Mesendoderm (in vitro differentiated cells): ENCODE measurements at regions not wholly inside any gene's neighbourhood (a gene's known extent, or its start where the extent isn't known, plus 50 kb on each side); places are given as distances from the start of the nearest gene placed in this dataset.
A peak's percentile ranks its signal among the peaks of the same experiment; 100 is the strongest.

Experiments
- DNase-seq: peaks from one replicate; pipeline ENCODE4 v3.0.0; 2013
- H2AK5ac ChIP-seq: 2 replicates; pipeline ENCODE4 v1.6.1; 2013; ENCODE audit warnings: low read length, inconsistent platforms
- H2BK120ac ChIP-seq: 2 replicates; pipeline ENCODE4 v1.6.1; 2013; ENCODE audit warnings: low read depth, mild to moderate bottlenecking, low read length, moderate library complexity, mixed read lengths
- H2BK15ac ChIP-seq: replicated peaks from 2 replicates; pipeline ENCODE4 v1.6.1; 2013; ENCODE audit warnings: low read depth, mild to moderate bottlenecking, moderate library complexity
- H2BK5ac ChIP-seq: 2 replicates; pipeline ENCODE4 v1.6.1; 2013; ENCODE audit warnings: low read length, inconsistent platforms
- H3K18ac ChIP-seq: 2 replicates; pipeline ENCODE4 v1.6.1; 2013; ENCODE audit warnings: mild to moderate bottlenecking, low read length, mixed read lengths
- H3K23ac ChIP-seq: one replicate; pipeline ENCODE4 v1.6.1; 2013; ENCODE audit warnings: low read length
- H3K27ac ChIP-seq: 2 replicates; pipeline ENCODE4 v1.5.1; 2013; ENCODE audit warnings: low read depth, mild to moderate bottlenecking, inconsistent platforms, low read length, moderate library complexity
- H3K27me3 ChIP-seq: 2 replicates; pipeline ENCODE4 v1.6.1; 2013; ENCODE audit warnings: low read length, control low read depth, mild to moderate bottlenecking, inconsistent platforms; ENCODE audit not compliant: insufficient read depth, poor library complexity
- H3K36me3 ChIP-seq: 2 replicates; pipeline ENCODE4 v1.6.1; 2013; ENCODE audit warnings: low read length, inconsistent platforms; ENCODE audit not compliant: control insufficient read depth, insufficient read depth
- H3K4ac ChIP-seq: one replicate; pipeline ENCODE4 v1.6.1; 2013; ENCODE audit warnings: low read depth, mild to moderate bottlenecking, low read length, moderate library complexity
- H3K4me1 ChIP-seq: 2 replicates; pipeline ENCODE4 v1.6.1; 2013; ENCODE audit warnings: low read depth, low read length, inconsistent platforms; ENCODE audit not compliant: control insufficient read depth
- H3K4me2 ChIP-seq: 2 replicates; pipeline ENCODE4 v1.6.1; 2013; ENCODE audit warnings: low read length
- H3K4me3 ChIP-seq: 2 replicates; pipeline ENCODE4 v1.5.1; 2013; ENCODE audit warnings: mild to moderate bottlenecking, low read length
- H3K56ac ChIP-seq: one replicate; pipeline ENCODE4 v1.6.1; 2013; ENCODE audit warnings: low read length
- H3K79me1 ChIP-seq: 2 replicates; pipeline ENCODE4 v1.6.1; 2013; ENCODE audit warnings: low read length, inconsistent platforms
- H3K79me2 ChIP-seq: 2 replicates; pipeline ENCODE4 v1.6.1; 2013; ENCODE audit warnings: mild to moderate bottlenecking, low read length; ENCODE audit not compliant: control insufficient read depth, insufficient read depth
- H3K9ac ChIP-seq: 2 replicates; pipeline ENCODE4 v1.6.1; 2013; ENCODE audit warnings: low read length, inconsistent platforms
- H4K5ac ChIP-seq: one replicate; pipeline ENCODE4 v1.6.1; 2013; ENCODE audit warnings: low read length
- H4K8ac ChIP-seq: one replicate; pipeline ENCODE4 v1.6.1; 2013; ENCODE audit warnings: low read depth, mild to moderate bottlenecking, control low read depth, low read length, moderate library complexity
- WGBS: extraction: QIAGEN DNeasy Blood & Tissue Kit; methylation state at CpG from one replicate; pipeline ENCODE4 v1.1.7; 2013; ENCODE audit warnings: low lambda C conversion rate, missing lambda C conversion rate; ENCODE audit not compliant: insufficient coverage; ENCODE audit errors: extremely low coverage; 5-methylcytosine and 5-hydroxymethylcytosine counted together

DNA sequence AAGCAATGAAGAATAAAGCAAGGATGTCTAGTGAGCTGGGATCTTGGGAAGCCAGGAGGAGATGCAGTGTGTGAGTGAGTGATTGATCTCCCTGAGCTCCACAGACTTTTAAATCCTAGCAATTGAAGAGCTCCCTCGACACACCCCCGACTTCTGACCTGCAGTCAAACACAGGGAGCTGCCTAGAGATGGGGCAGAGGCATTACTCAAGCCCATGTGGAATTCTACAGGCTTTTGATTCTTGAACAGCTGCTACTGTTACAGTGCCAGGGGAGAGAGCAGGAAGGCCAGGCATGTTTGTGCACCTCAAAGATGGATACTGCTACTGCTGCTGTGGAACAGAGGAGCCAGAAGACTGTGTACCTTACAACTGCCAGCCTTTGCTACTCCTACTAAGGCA is 1403.1 kb upstream of the ALCAM start:
- no peaks in the 10 kb centered on the region for H3K79me1 ChIP-seq
- H2AK5ac ChIP-seq = no peak overlapping the region
- no peak overlapping the region for H3K4me3 ChIP-seq
- WGBS = no CpG with 5 or more reads among the region's 2 CpGs
- H3K18ac ChIP-seq = no peak overlapping the region
- H3K4me2 ChIP-seq = no peak overlapping the region
- H4K5ac ChIP-seq = no peak overlapping the region
- H3K27me3 ChIP-seq = no peaks in the 10 kb centered on the region
- H3K56ac ChIP-seq = no peak overlapping the region
- no peak overlapping the region for H2BK120ac ChIP-seq
- no peaks in the 10 kb centered on the region for H3K4me1 ChIP-seq
- no peak overlapping the region for H4K8ac ChIP-seq
- no peaks in the 10 kb centered on the region for H3K36me3 ChIP-seq
- H2BK5ac ChIP-seq = no peak overlapping the region
- H2BK15ac ChIP-seq = no peak overlapping the region
- H3K4ac ChIP-seq = no peak overlapping the region
- H3K27ac ChIP-seq = no peak overlapping the region
- no peak overlapping the region for H3K9ac ChIP-seq
- no peak overlapping the region for H3K23ac ChIP-seq
- DNase-seq = peak; percentile 3
- H3K79me2 ChIP-seq = no peaks in the 10 kb centered on the region

DNA sequence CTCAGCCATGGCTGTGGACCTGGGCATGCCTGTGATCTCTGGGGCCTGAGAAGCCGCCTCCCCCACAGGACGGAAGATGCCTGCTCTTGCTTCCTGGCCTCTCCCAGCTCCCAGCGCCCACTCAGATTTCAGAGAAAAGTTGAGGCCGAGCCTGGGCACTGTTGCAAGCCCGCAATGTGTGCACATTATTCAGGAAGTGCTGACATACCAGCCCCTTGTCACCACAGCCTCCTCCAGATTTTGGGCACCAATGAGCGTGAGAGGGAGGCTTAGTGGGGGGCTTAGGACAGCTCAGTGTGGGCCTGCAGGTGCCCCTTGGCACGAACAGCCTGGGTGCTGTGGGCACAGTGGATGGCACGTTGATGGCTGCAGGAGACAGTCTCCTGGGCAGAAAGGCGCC is 1400.9 kb upstream of the ALCAM start:
- no peak overlapping the region for H4K8ac ChIP-seq
- H4K5ac ChIP-seq = no peak overlapping the region
- H3K4ac ChIP-seq = no peak overlapping the region
- no peak overlapping the region for H3K27ac ChIP-seq
- no peaks in the 10 kb centered on the region for H3K79me2 ChIP-seq
- no CpG with 5 or more reads among the region's 9 CpGs for WGBS
- H3K9ac ChIP-seq = no peak overlapping the region
- H3K4me1 ChIP-seq = no peaks in the 10 kb centered on the region
- no peak for DNase-seq
- no peaks in the 10 kb centered on the region for H3K27me3 ChIP-seq
- no peak overlapping the region for H3K56ac ChIP-seq
- H3K23ac ChIP-seq = no peak overlapping the region
- H3K79me1 ChIP-seq = no peaks in the 10 kb centered on the region
- H3K4me2 ChIP-seq = no peak overlapping the region
- H3K4me3 ChIP-seq = no peak overlapping the region
- H2BK5ac ChIP-seq = no peak overlapping the region
- H3K36me3 ChIP-seq = no peaks in the 10 kb centered on the region
- no peak overlapping the region for H2BK15ac ChIP-seq
- no peak overlapping the region for H3K18ac ChIP-seq
- no peak overlapping the region for H2BK120ac ChIP-seq
- no peak overlapping the region for H2AK5ac ChIP-seq

DNA sequence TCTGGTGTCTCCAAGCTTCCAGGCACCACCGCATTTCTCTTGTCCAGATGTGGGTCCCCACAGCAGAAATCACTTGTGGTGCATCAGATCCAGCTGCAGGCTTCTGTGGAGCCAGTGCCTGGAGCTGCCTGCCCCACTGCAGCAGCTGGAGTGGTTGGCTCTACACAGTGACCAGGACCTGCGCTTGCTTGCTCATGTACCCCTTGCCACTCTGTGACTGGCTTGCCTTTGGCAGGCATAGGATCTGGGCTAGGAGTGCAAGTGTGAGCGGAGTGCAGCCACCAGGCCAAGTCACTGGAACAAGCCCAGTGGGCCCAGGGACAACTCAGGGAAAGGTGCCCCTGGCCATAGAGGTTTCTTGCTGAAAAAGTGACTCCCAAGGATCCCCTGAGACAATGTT is 1400.0 kb upstream of the ALCAM start:
- no peak overlapping the region for H3K4me2 ChIP-seq
- no CpG with 5 or more reads among the region's 3 CpGs for WGBS

DNA sequence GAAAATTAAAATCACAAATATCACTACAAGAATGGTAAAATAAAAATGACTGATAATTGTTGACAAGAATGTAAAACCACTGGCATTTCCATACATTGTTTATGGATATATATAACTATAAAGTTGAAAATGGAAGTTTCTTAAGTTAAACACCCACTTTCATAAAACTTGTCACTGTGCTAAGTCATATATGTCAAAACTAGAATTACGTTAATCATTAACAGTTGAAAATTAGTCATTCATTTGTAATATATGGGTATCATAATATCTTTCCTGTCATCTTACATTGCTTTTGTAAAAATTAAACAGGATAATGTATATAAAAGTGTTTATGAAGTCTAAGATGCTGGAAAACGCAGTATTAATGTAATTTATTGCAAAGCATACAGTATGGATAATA is 1398.6 kb upstream of the ALCAM start:
- H3K9ac ChIP-seq = no peak overlapping the region
- H4K8ac ChIP-seq = no peak overlapping the region
- H3K27ac ChIP-seq = no peak overlapping the region
- no CpG with 5 or more reads among the region's 2 CpGs for WGBS
- no peak overlapping the region for H3K4me3 ChIP-seq
- H3K4ac ChIP-seq = no peak overlapping the region
- no peak overlapping the region for H3K18ac ChIP-seq
- no peak overlapping the region for H2AK5ac ChIP-seq
- no peak overlapping the region for H2BK120ac ChIP-seq
- H3K4me1 ChIP-seq = no peaks in the 10 kb centered on the region
- DNase-seq = no peak
- no peak overlapping the region for H4K5ac ChIP-seq
- H3K79me2 ChIP-seq = no peaks in the 10 kb centered on the region
- no peaks in the 10 kb centered on the region for H3K27me3 ChIP-seq
- H3K4me2 ChIP-seq = no peak overlapping the region
- no peak overlapping the region for H3K56ac ChIP-seq
- no peak overlapping the region for H2BK15ac ChIP-seq
- H3K79me1 ChIP-seq = no peaks in the 10 kb centered on the region
- H2BK5ac ChIP-seq = no peak overlapping the region
- no peak overlapping the region for H3K23ac ChIP-seq
- H3K36me3 ChIP-seq = no peaks in the 10 kb centered on the region

More for the DNA sequence above, 1400.0 kb upstream of the ALCAM start:
- Histone ChIP-seq H3K27ac (no peak overlapping the region), H2AK5ac (no peak overlapping the region), H4K5ac (no peak overlapping the region), H3K56ac (no peak overlapping the region), H2BK15ac (no peak overlapping the region), H3K18ac (no peak overlapping the region), H3K27me3 (no peaks in the 10 kb centered on the region), H3K4ac (no peak overlapping the region), H3K9ac (no peak overlapping the region), H3K36me3 (no peaks in the 10 kb centered on the region), H4K8ac (no peak overlapping the region), H3K23ac (no peak overlapping the region), H3K79me2 (no peaks in the 10 kb centered on the region), H3K4me1 (no peaks in the 10 kb centered on the region), H2BK5ac (no peak overlapping the region), H3K79me1 (no peaks in the 10 kb centered on the region), H3K4me3 (no peak overlapping the region), H2BK120ac (no peak overlapping the region)
- DNase-seq = no peak

GRCh38 chr3:103968751-103969150 is 1398.0 kb upstream of the ALCAM start:
- Histone ChIP-seq H2BK5ac (no peak overlapping the region), H4K5ac (no peak overlapping the region), H3K4me3 (no peak overlapping the region), H3K79me2 (no peaks in the 10 kb centered on the region), H3K27ac (no peak overlapping the region), H2BK15ac (no peak overlapping the region), H3K36me3 (no peaks in the 10 kb centered on the region), H4K8ac (no peak overlapping the region), H3K56ac (no peak overlapping the region), H3K4me1 (no peaks in the 10 kb centered on the region), H3K4ac (no peak overlapping the region), H2AK5ac (no peak overlapping the region), H3K79me1 (no peaks in the 10 kb centered on the region), H3K4me2 (no peak overlapping the region), H3K23ac (no peak overlapping the region), H3K27me3 (no peaks in the 10 kb centered on the region), H2BK120ac (no peak overlapping the region), H3K9ac (no peak overlapping the region), H3K18ac (no peak overlapping the region)
- DNase-seq = no peak
- no CpG with 5 or more reads among the region's 1 CpG for WGBS

DNA sequence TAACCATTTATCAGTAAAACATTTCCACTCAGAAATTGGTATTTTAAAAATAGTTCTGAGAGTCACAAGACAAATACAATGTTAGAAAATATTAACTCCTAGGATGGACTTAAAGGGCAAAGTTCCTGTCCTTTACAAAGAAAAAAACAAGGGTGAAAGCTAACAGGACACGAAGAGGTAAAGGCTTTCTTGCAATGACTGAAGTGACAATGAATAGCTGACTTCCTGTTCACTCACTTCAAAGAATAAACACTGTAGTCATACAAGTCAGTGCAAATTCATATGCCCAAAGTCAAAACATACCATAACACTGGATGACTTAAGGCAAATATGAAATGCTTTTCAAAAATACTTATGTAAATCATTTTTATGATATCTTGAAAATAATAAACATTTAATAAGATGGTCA is 1389.8 kb upstream of the ALCAM start:
- no peaks in the 10 kb centered on the region for H3K4me1 ChIP-seq
- H4K5ac ChIP-seq = no peak overlapping the region
- H2BK5ac ChIP-seq = no peak overlapping the region
- H3K36me3 ChIP-seq = no peaks in the 10 kb centered on the region
- no peak overlapping the region for H3K4me3 ChIP-seq
- no peak overlapping the region for H2BK120ac ChIP-seq
- no peak overlapping the region for H2AK5ac ChIP-seq
- H3K9ac ChIP-seq = no peak overlapping the region
- no peak overlapping the region for H3K56ac ChIP-seq
- H2BK15ac ChIP-seq = no peak overlapping the region
- no CpG with 5 or more reads among the region's 1 CpG for WGBS
- H3K27me3 ChIP-seq = no peaks in the 10 kb centered on the region
- H3K23ac ChIP-seq = no peak overlapping the region
- no peak overlapping the region for H3K4me2 ChIP-seq
- no peak overlapping the region for H3K18ac ChIP-seq
- H3K4ac ChIP-seq = no peak overlapping the region
- H3K79me1 ChIP-seq = no peaks in the 10 kb centered on the region
- H4K8ac ChIP-seq = no peak overlapping the region
- no peak overlapping the region for H3K27ac ChIP-seq
- no peaks in the 10 kb centered on the region for H3K79me2 ChIP-seq
- no peak for DNase-seq
